Panc1 (cell line): ENCODE measurements at regions not wholly inside any gene's neighbourhood (a gene's known extent, or its start where the extent isn't known, plus 50 kb on each side); places are given as distances from the start of the nearest gene placed in this dataset.

Source experiments
- ATAC-seq: fragments of 200-7000 bp; cut with Tn5 transposase; 2 replicates; pipeline ENCODE4 v1.9.1; 2020; ENCODE audit warnings: mild to moderate bottlenecking, moderate library complexity
- BruUV-seq: library from RNA; stranded (reverse); fragments of 400-500 nt; replicated peaks from 2 replicates; lab custom pipeline; 2021; lab: Mats Ljungman, UMichigan
- CTCF ChIA-PET: fragments of 300-600 bp; sonication (Branson Sonifier 250); formaldehyde crosslinking; loops from one replicate; lab custom pipeline; 2022; ENCODE audit warnings: antibody characterized with exemption; lab: Charles Lee
- POLR2A ChIA-PET: fragments of 300-600 bp; sonication (Branson Sonifier 250); formaldehyde crosslinking; loops from one replicate; lab custom pipeline; 2022; ENCODE audit warnings: antibody characterized with exemption; lab: Charles Lee
- DNase-seq: peaks from one replicate; pipeline ENCODE4 v3.0.0-alpha.2; 2010; ENCODE audit warnings: low read depth, low spot score
- H3K27ac ChIP-seq: 2 replicates; pipeline ENCODE4 v1.5.1; 2011; ENCODE audit warnings: mild to moderate bottlenecking, low read length, inconsistent platforms
- H3K27me3 ChIP-seq: fragments of 200-500 bp; sonication (Bioruptor generic); 2 replicates; pipeline ENCODE4 v1.6.0; 2014; ENCODE audit warnings: low read length, inconsistent platforms; ENCODE audit not compliant: control insufficient read depth, insufficient read depth
- H3K36me3 ChIP-seq: fragments of 200-500 bp; sonication (Bioruptor generic); 2 replicates; pipeline ENCODE4 v1.5.1; 2014; ENCODE audit warnings: inconsistent platforms, mild to moderate bottlenecking, low read length, moderate library complexity; ENCODE audit not compliant: control insufficient read depth, insufficient read depth
- H3K4me1 ChIP-seq: 2 replicates; pipeline ENCODE4 v1.5.1; 2011; ENCODE audit warnings: inconsistent platforms, mild to moderate bottlenecking, low read length, moderate library complexity; ENCODE audit not compliant: control insufficient read depth, insufficient read depth
- H3K4me3 ChIP-seq, 2 experiments: 2 replicates each; pipeline ENCODE4 v1.5.1; 2011 to 2012; ENCODE audit warnings: low read depth in 2 of 2, low read length in 2 of 2, mild to moderate bottlenecking in 2 of 2, inconsistent platforms in 1 of 2, moderate library complexity in 1 of 2
- H3K9me3 ChIP-seq: fragments of 200-500 bp; sonication (Bioruptor generic); 2 replicates; pipeline ENCODE4 v1.5.1; 2014; ENCODE audit warnings: low read depth, mild to moderate bottlenecking, inconsistent platforms, low read length, moderate library complexity; ENCODE audit not compliant: control insufficient read depth, insufficient read depth
- CTCF ChIP-seq: fragments of 450-650 bp; IDR thresholded peaks from 2 replicates; pipeline ENCODE4 v1.5.1; 2017; ENCODE audit warnings: mild to moderate bottlenecking
- POLR2AphosphoS5 ChIP-seq: IDR thresholded peaks from 2 replicates; pipeline ENCODE4 v1.6.1; 2012; ENCODE audit warnings: mild to moderate bottlenecking, low read depth, low read length, moderate library complexity
- REST ChIP-seq, 2 experiments: IDR thresholded peaks; 2 replicates each; pipeline ENCODE4 v1.6.1; 2011 to 2012; ENCODE audit warnings: low read depth in 2 of 2, control low read depth in 1 of 2, low read length in 1 of 2, mild to moderate bottlenecking in 1 of 2, moderate library complexity in 1 of 2; ENCODE audit not compliant: insufficient read depth in 1 of 2
- SIN3A ChIP-seq: IDR thresholded peaks from 2 replicates; pipeline ENCODE4 v1.6.1; 2012; ENCODE audit warnings: low read depth, mild to moderate bottlenecking, low read length, moderate library complexity, borderline replicate concordance; ENCODE audit not compliant: insufficient read depth
- TCF7L2 ChIP-seq: IDR thresholded peaks from 2 replicates; pipeline ENCODE4 v1.6.1; 2011; ENCODE audit warnings: mild to moderate bottlenecking, low read depth, low read length, inconsistent platforms
- in situ Hi-C: cut with HindIII; loops from 2 replicates; pipeline ENCODE4 v1.10.0; 2016; ENCODE audit warnings: low sequenced_read_pairs, low pct_unique_long_range_greater_than_20kb
- intact Hi-C: fragments of 100-400 bp; cut with micrococcal nuclease; formaldehyde crosslinking; loops from one replicate; pipeline ENCODE4 v1.10.0; 2022; ENCODE audit not compliant: unreplicated experiment

- Histone ChIP-seq H3K27me3 (peaks cover 6% of the 10 kb centered on the region), H3K9me3 (no peaks in the 10 kb centered on the region), H3K36me3 (no peaks in the 10 kb centered on the region), H3K4me1 (no peaks in the 10 kb centered on the region), H3K4me3 (no peak overlapping the region), H3K27ac (no peak overlapping the region)
- in situ Hi-C loops, result no loop called here
- ATAC-seq (no peak), DNase-seq (no peak)
- intact Hi-C loops, result no loop called here
- TF ChIP-seq POLR2AphosphoS5 (no peak), REST (IDR thresholded peaks at IDR 0.05; ENCODE audit: insufficient read depth in 1 of 2, low read depth in 2 of 2, low read length in 1 of 2) (no peak), CTCF (no peak), SIN3A (no peak), TCF7L2 (no peak)
- CTCF ChIA-PET, result no interaction called here
- no TSS peak for BruUV-seq
- POLR2A ChIA-PET, result no interaction called here
Observed at GRCh38 chr1:219507437-219507836, 105.5 kb downstream of the ZC3H11B start.

DNA sequence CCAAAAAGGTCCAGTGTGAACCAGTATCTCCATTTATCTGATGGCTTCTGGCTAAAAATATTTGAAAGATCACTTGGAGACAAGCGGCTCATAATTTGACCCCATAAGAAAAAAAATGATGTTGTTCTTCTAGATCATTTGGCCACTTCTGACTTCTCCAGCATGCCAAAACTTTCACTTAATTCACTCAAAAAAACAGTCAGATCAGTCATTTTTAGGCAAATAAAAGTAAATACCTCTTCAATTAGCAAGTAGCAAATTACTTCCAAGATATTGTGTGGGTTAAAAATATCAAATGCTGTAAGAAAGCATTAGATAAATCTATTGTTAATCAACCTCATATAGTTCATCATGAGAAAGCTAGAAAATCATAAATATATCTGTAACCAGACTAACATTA is 106.0 kb downstream of the ZC3H11B start:
- in situ Hi-C loops (no loop called here), intact Hi-C loops (no loop called here)
- no peak for ATAC-seq
- Histone ChIP-seq H3K9me3 (no peaks in the 10 kb centered on the region), H3K4me3 (no peak overlapping the region), H3K36me3 (no peaks in the 10 kb centered on the region), H3K27ac (no peak overlapping the region), H3K4me1 (no peaks in the 10 kb centered on the region), H3K27me3 (peaks cover 6% of the 10 kb centered on the region)
- CTCF ChIA-PET, result no interaction called here
- POLR2A ChIA-PET, result no interaction called here
- BruUV-seq, result no TSS peak
- no peak for DNase-seq
- TF ChIP-seq SIN3A (no peak), TCF7L2 (no peak), POLR2AphosphoS5 (no peak), CTCF (no peak), REST (IDR thresholded peaks at IDR 0.05; ENCODE audit: insufficient read depth in 1 of 2, low read depth in 2 of 2, low read length in 1 of 2) (no peak)
